KOPT-K1 (cell line): ENCODE measurements at regions not wholly inside any gene's neighbourhood (a gene's known extent, or its start where the extent isn't known, plus 50 kb on each side); places are given as distances from the start of the nearest gene placed in this dataset.

Experiments
- H3K27ac ChIP-seq: fragments of 200-600 bp; sonication (generic); 2 replicates; pipeline ENCODE4 v1.5.1; 2016; ENCODE audit warnings: antibody characterized with exemption, mild to moderate bottlenecking, low read depth, low read length; ENCODE audit not compliant: poor library complexity, severe bottlenecking
- H3K36me3 ChIP-seq: fragments of 200-600 bp; sonication (generic); 2 replicates; pipeline ENCODE4 v1.5.1; 2017; ENCODE audit warnings: antibody characterized with exemption, mild to moderate bottlenecking, low read length, moderate library complexity; ENCODE audit not compliant: insufficient read depth
- H3K9me3 ChIP-seq: fragments of 200-600 bp; sonication (generic); 2 replicates; pipeline ENCODE4 v1.5.1; 2017; ENCODE audit warnings: antibody characterized with exemption, low read length, mild to moderate bottlenecking; ENCODE audit not compliant: insufficient read depth, poor library complexity, severe bottlenecking

GRCh38 chr9:19969721-19970120, 180.9 kb upstream of the SLC24A2 start:
- Histone ChIP-seq H3K36me3 (no peaks in the 10 kb centered on the region), H3K27ac (no peak overlapping the region), H3K9me3 (no peaks in the 10 kb centered on the region)

- no peak overlapping the region for H3K27ac ChIP-seq
- no peaks in the 10 kb centered on the region for H3K9me3 ChIP-seq
- H3K36me3 ChIP-seq, result no peaks in the 10 kb centered on the region
Measured at GRCh38 chr9:19967888-19968459, 179.1 kb upstream of the SLC24A2 start.

- H3K27ac ChIP-seq, result no peak overlapping the region
- H3K9me3 ChIP-seq, result no peaks in the 10 kb centered on the region
- H3K36me3 ChIP-seq, result no peaks in the 10 kb centered on the region
Measured at GRCh38 chr9:19967216-19967887, 178.5 kb upstream of the SLC24A2 start.

- no peak overlapping the region for H3K27ac ChIP-seq
- no peaks in the 10 kb centered on the region for H3K36me3 ChIP-seq
- H3K9me3 ChIP-seq, result no peaks in the 10 kb centered on the region
Measured at GRCh38 chr9:19965336-19965735, 176.5 kb upstream of the SLC24A2 start.

GRCh38 chr9:19947996-19948395, 159.2 kb upstream of the SLC24A2 start:
- no peaks in the 10 kb centered on the region for H3K36me3 ChIP-seq
- no peak overlapping the region for H3K27ac ChIP-seq
- no peaks in the 10 kb centered on the region for H3K9me3 ChIP-seq

GRCh38 chr9:19946441-19947109, 157.7 kb upstream of the SLC24A2 start:
- Histone ChIP-seq H3K27ac (no peak overlapping the region), H3K9me3 (no peaks in the 10 kb centered on the region), H3K36me3 (no peaks in the 10 kb centered on the region)

- Histone ChIP-seq H3K9me3 (no peaks in the 10 kb centered on the region), H3K27ac (no peak overlapping the region), H3K36me3 (no peaks in the 10 kb centered on the region)
Measured at GRCh38 chr9:19941874-19942273, 153.0 kb upstream of the SLC24A2 start.

- Histone ChIP-seq H3K36me3 (no peaks in the 10 kb centered on the region), H3K9me3 (no peaks in the 10 kb centered on the region), H3K27ac (no peak overlapping the region)
Measured at GRCh38 chr9:19940811-19941535, 152.1 kb upstream of the SLC24A2 start.

- H3K36me3 ChIP-seq, result no peaks in the 10 kb centered on the region
- no peak overlapping the region for H3K27ac ChIP-seq
- H3K9me3 ChIP-seq, result no peaks in the 10 kb centered on the region
Measured at GRCh38 chr9:19939734-19940278, 151.0 kb upstream of the SLC24A2 start.

GRCh38 chr9:19938990-19939733, 150.3 kb upstream of the SLC24A2 start:
- Histone ChIP-seq H3K9me3 (no peaks in the 10 kb centered on the region), H3K36me3 (no peaks in the 10 kb centered on the region), H3K27ac (no peak overlapping the region)

- Histone ChIP-seq H3K27ac (no peak overlapping the region), H3K9me3 (no peaks in the 10 kb centered on the region), H3K36me3 (no peaks in the 10 kb centered on the region)
Measured at GRCh38 chr9:19937121-19937520, 148.3 kb upstream of the SLC24A2 start.

- H3K36me3 ChIP-seq, result no peaks in the 10 kb centered on the region
- no peak overlapping the region for H3K27ac ChIP-seq
- no peaks in the 10 kb centered on the region for H3K9me3 ChIP-seq
Measured at GRCh38 chr9:19936598-19936997, 147.8 kb upstream of the SLC24A2 start.

GRCh38 chr9:19935422-19935821, 146.6 kb upstream of the SLC24A2 start:
- Histone ChIP-seq H3K27ac (no peak overlapping the region), H3K36me3 (no peaks in the 10 kb centered on the region), H3K9me3 (no peaks in the 10 kb centered on the region)

- H3K9me3 ChIP-seq, result no peaks in the 10 kb centered on the region
- no peak overlapping the region for H3K27ac ChIP-seq
- H3K36me3 ChIP-seq, result no peaks in the 10 kb centered on the region
Measured at GRCh38 chr9:19934301-19934871, 145.5 kb upstream of the SLC24A2 start.
